H1 (cell line): ENCODE measurements at regions not wholly inside any gene's neighbourhood (a gene's known extent, or its start where the extent isn't known, plus 50 kb on each side); places are given as distances from the start of the nearest gene placed in this dataset.

Experiments used
- CTCF ChIA-PET: fragments of 300-600 bp; sonication (Branson Sonifier 250); formaldehyde crosslinking; loops from one replicate; lab custom pipeline; 2021; ENCODE audit not compliant: partially characterized antibody; lab: Charles Lee
- POLR2A ChIA-PET: fragments of 300-600 bp; sonication (Branson Sonifier 250); formaldehyde crosslinking; loops from one replicate; lab custom pipeline; 2021; ENCODE audit warnings: inconsistent platforms; ENCODE audit not compliant: partially characterized antibody; lab: Charles Lee
- DNase-seq, 2 experiments: peaks; one replicate each; pipeline versions ENCODE4 v3.0.0 to v3.0.0-alpha.2; 2010 to 2022; ENCODE audit warnings: low spot score in 2 of 2, low read depth in 1 of 2, mixed read lengths in 1 of 2
- FAIRE-seq: peaks from 2 replicates; lab custom pipeline; 2011; peaks lifted over from hg19 to GRCh38; lab: Jason Lieb, UNC
- H2AFZ ChIP-seq: 2 replicates; pipeline ENCODE4 v1.8.1; 2012; ENCODE audit warnings: low read length, inconsistent platforms
- H2AK5ac ChIP-seq: 2 replicates; pipeline ENCODE4 v1.6.1; 2013; ENCODE audit warnings: low read depth, low read length
- H2BK120ac ChIP-seq: replicated peaks from 2 replicates; pipeline ENCODE3; 2013; ENCODE audit warnings: low read depth, low read length, inconsistent platforms
- H2BK12ac ChIP-seq: 2 replicates; pipeline ENCODE4 v1.6.1; 2013; ENCODE audit warnings: low read depth, low read length
- H2BK15ac ChIP-seq: 2 replicates; pipeline ENCODE4 v1.6.1; 2013; ENCODE audit warnings: low read length
- H2BK20ac ChIP-seq: 2 replicates; pipeline ENCODE4 v1.6.1; 2013; ENCODE audit warnings: low read length
- H2BK5ac ChIP-seq: 2 replicates; pipeline ENCODE4 v1.6.1; 2013; ENCODE audit warnings: low read depth, low read length
- H3K14ac ChIP-seq: 2 replicates; pipeline ENCODE4 v1.6.1; 2013; ENCODE audit warnings: inconsistent platforms; ENCODE audit not compliant: insufficient read length
- H3K18ac ChIP-seq: 2 replicates; pipeline ENCODE4 v1.6.1; 2013; ENCODE audit warnings: low read length; ENCODE audit errors: extremely low read depth
- H3K23ac ChIP-seq: 2 replicates; pipeline ENCODE4 v1.6.1; 2013; ENCODE audit warnings: inconsistent platforms; ENCODE audit not compliant: insufficient read length
- H3K23me2 ChIP-seq: 2 replicates; pipeline ENCODE4 v1.6.1; 2013; ENCODE audit warnings: low read depth, low read length
- H3K27ac ChIP-seq: 2 replicates; pipeline ENCODE4 v1.6.1; 2011; ENCODE audit warnings: low read depth, low read length, inconsistent platforms
- H3K27me3 ChIP-seq, 4 experiments: replicated peaks in 1 of 4; 1 replicate in 1 of 4; 2 replicates in 3 of 4; pipeline versions ENCODE4 v1.6.1 to v1.8.1; 2011 to 2013; ENCODE audit warnings: low read length in 3 of 4, mild to moderate bottlenecking in 3 of 4, inconsistent platforms in 2 of 4, mixed read lengths in 2 of 4, moderate library complexity in 1 of 4; ENCODE audit not compliant: control insufficient read depth in 3 of 4, insufficient read depth in 3 of 4; ENCODE audit errors: extremely low read depth in 1 of 4
- H3K36me3 ChIP-seq, 4 experiments: 2 replicates each; pipeline versions ENCODE4 v1.6.1 to v1.8.1; 2011 to 2013; ENCODE audit warnings: mild to moderate bottlenecking in 4 of 4, low read length in 3 of 4, moderate library complexity in 2 of 4, control low read depth in 1 of 4, inconsistent platforms in 1 of 4; ENCODE audit not compliant: insufficient read depth in 4 of 4, control insufficient read depth in 2 of 4
- H3K4ac ChIP-seq: replicated peaks from 2 replicates; pipeline ENCODE3; 2013; ENCODE audit warnings: low read length, low read depth, mixed read lengths, inconsistent platforms; ENCODE audit not compliant: insufficient read length
- H3K4me1 ChIP-seq, 4 experiments: replicated peaks in 1 of 4; 1 replicate in 1 of 4; 2 replicates in 3 of 4; pipeline versions ENCODE4 v1.6.1 to v1.8.1; 2011 to 2013; ENCODE audit warnings: low read length in 3 of 4, inconsistent platforms in 2 of 4, mixed read lengths in 1 of 4; ENCODE audit not compliant: insufficient read depth in 4 of 4, control insufficient read depth in 3 of 4
- H3K4me2 ChIP-seq, 2 experiments: 2 replicates each; pipeline versions ENCODE4 v1.6.1 to v1.8.1; 2011 to 2013; ENCODE audit warnings: low read depth in 2 of 2, low read length in 2 of 2, control low read depth in 1 of 2, inconsistent platforms in 1 of 2, mild to moderate bottlenecking in 1 of 2; ENCODE audit not compliant: insufficient read depth in 1 of 2
- H3K4me3 ChIP-seq, 4 experiments: fragments of 200-600, 300-600 bp in 1 of 4; sonication (generic), shearing (Covaris generic), sonication (Bioruptor Twin) in 1 of 4; 2 replicates each; pipeline versions ENCODE4 v1.5.1 to v1.8.1; 2011 to 2016; ENCODE audit warnings: low read length in 4 of 4, low read depth in 3 of 4, control low read depth in 2 of 4, inconsistent platforms in 2 of 4, mild to moderate bottlenecking in 2 of 4, mixed read lengths in 1 of 4, moderate library complexity in 1 of 4; ENCODE audit not compliant: insufficient read depth in 2 of 4; ENCODE audit errors: extremely low read depth in 1 of 4
- H3K56ac ChIP-seq: replicated peaks from 2 replicates; pipeline ENCODE3; 2013; ENCODE audit warnings: low read depth, mild to moderate bottlenecking, mixed read lengths, low read length, inconsistent platforms; ENCODE audit not compliant: insufficient read length
- H3K79me1 ChIP-seq: 2 replicates; pipeline ENCODE4 v1.6.1; 2013; ENCODE audit warnings: low read depth, low read length, control low read depth
- H3K79me2 ChIP-seq, 2 experiments: 2 replicates each; pipeline versions ENCODE4 v1.6.1 to v1.8.1; 2012 to 2013; ENCODE audit warnings: low read length in 2 of 2, mild to moderate bottlenecking in 2 of 2, inconsistent platforms in 1 of 2; ENCODE audit not compliant: insufficient read depth in 2 of 2, control insufficient read depth in 1 of 2
- H3K9ac ChIP-seq, 4 experiments: replicated peaks in 1 of 4; 1 replicate in 1 of 4; 2 replicates in 3 of 4; pipeline versions ENCODE4 v1.6.1 to v1.8.1; 2011 to 2013; ENCODE audit warnings: low read depth in 3 of 4, low read length in 3 of 4, control low read depth in 2 of 4, mild to moderate bottlenecking in 2 of 4, moderate library complexity in 2 of 4, inconsistent platforms in 1 of 4; ENCODE audit errors: extremely low read depth in 1 of 4
- H3K9me3 ChIP-seq, 2 experiments: 2 replicates each; pipeline versions ENCODE4 v1.6.1 to v1.8.1; 2012 to 2013; ENCODE audit warnings: mild to moderate bottlenecking in 2 of 2, moderate library complexity in 2 of 2, control low read depth in 1 of 2, inconsistent platforms in 1 of 2, low read depth in 1 of 2, low read length in 1 of 2, mixed read lengths in 1 of 2; ENCODE audit not compliant: insufficient read depth in 2 of 2
- H4K20me1 ChIP-seq, 2 experiments: replicated peaks in 1 of 2; 2 replicates each; pipeline versions ENCODE3 to v1.8.1; 2011 to 2013; ENCODE audit warnings: inconsistent platforms in 2 of 2, low read length in 2 of 2, mild to moderate bottlenecking in 1 of 2; ENCODE audit not compliant: insufficient read depth in 2 of 2, control insufficient read depth in 1 of 2
- H4K5ac ChIP-seq: 2 replicates; pipeline ENCODE4 v1.6.1; 2013; ENCODE audit warnings: low read length, low read depth, mixed read lengths, inconsistent platforms; ENCODE audit not compliant: insufficient read length
- H4K8ac ChIP-seq: 2 replicates; pipeline ENCODE4 v1.8.0; 2013; ENCODE audit warnings: mild to moderate bottlenecking, moderate library complexity, low read length, inconsistent platforms; ENCODE audit not compliant: insufficient read depth; ENCODE audit errors: extremely low read depth
- H4K91ac ChIP-seq: replicated peaks from 2 replicates; pipeline ENCODE3; 2013; ENCODE audit warnings: low read length, mixed read lengths, inconsistent platforms; ENCODE audit not compliant: insufficient read length
- CTBP2 ChIP-seq: IDR thresholded peaks from 2 replicates; pipeline ENCODE4 v1.7.0; 2011; ENCODE audit warnings: borderline replicate concordance, mild to moderate bottlenecking, moderate library complexity, mixed read lengths, low read length; ENCODE audit not compliant: insufficient read depth, insufficient read length
- E2F6 ChIP-seq: IDR thresholded peaks from 2 replicates; pipeline ENCODE4 v1.6.1; 2012; ENCODE audit warnings: inconsistent platforms
- HDAC6 ChIP-seq: IDR thresholded peaks from one replicate; pipeline ENCODE4 v1.7.1; 2012; ENCODE audit warnings: low read depth, mild to moderate bottlenecking, inconsistent platforms, low read length, moderate library complexity
- MAX ChIP-seq: IDR thresholded peaks from 2 replicates; pipeline ENCODE4 v1.6.1; 2012; ENCODE audit warnings: inconsistent platforms
- POU5F1 ChIP-seq: IDR thresholded peaks from 2 replicates; pipeline ENCODE4 v1.6.1; 2011; ENCODE audit warnings: low read depth, mild to moderate bottlenecking, low read length, moderate library complexity
- WGBS, 2 experiments: shearing (Covaris generic) in 1 of 2; methylation state at CpG; one replicate each; pipeline versions ENCODE4 v1.1.6 to v1.1.7; 2013 to 2015; ENCODE audit warnings: low lambda C conversion rate in 2 of 2, mixed read lengths in 2 of 2, inconsistent platforms in 1 of 2, low coverage in 1 of 2, missing lambda C conversion rate in 1 of 2; ENCODE audit not compliant: insufficient replicate concordance in 2 of 2, insufficient coverage in 1 of 2, insufficient read length in 1 of 2; ENCODE audit errors: extremely low coverage in 1 of 2, missing lambda C conversion rate in 1 of 2; 5-methylcytosine and 5-hydroxymethylcytosine counted together

- Histone ChIP-seq H4K8ac (no peak overlapping the region), H2BK5ac (no peak overlapping the region), H2AK5ac (no peak overlapping the region), H3K4ac (no peak overlapping the region), H4K20me1 (no peaks in the 10 kb centered on the region), H2AFZ (peak overlapping the region; percentile 56; the same call in 1 of the 2 replicates), H3K18ac (no peak overlapping the region), H3K4me3 (no peak overlapping the region), H3K27ac (no peak overlapping the region), H3K4me1 (no peaks in the 10 kb centered on the region), H4K5ac (no peak overlapping the region), H3K4me2 (no peak overlapping the region), H3K9ac (no peak overlapping the region), H3K23me2 (peaks cover 1% of the 10 kb centered on the region; the same call in 1 of the 2 replicates), H2BK15ac (no peak overlapping the region), H3K56ac (no peak overlapping the region), H4K91ac (no peak overlapping the region), H3K36me3 (no peaks in the 10 kb centered on the region), H3K79me1 (no peaks in the 10 kb centered on the region), H2BK20ac (no peak overlapping the region), H3K23ac (no peak overlapping the region), H2BK12ac (no peak overlapping the region), H3K14ac (no peak overlapping the region), H3K9me3 (no peaks in the 10 kb centered on the region), H3K27me3 (no peaks in the 10 kb centered on the region), H2BK120ac (no peak overlapping the region), H3K79me2 (no peaks in the 10 kb centered on the region)
- FAIRE-seq (no peak), DNase-seq (peak in 1 of 2 experiments; percentile 21)
- POLR2A ChIA-PET = no interaction called here
- WGBS, 2 experiments = 81% methylated on average over 8 of the region's 8 CpGs; no CpG with 5 or more reads in 1 of the 2 experiments
- CTCF ChIA-PET = no interaction called here
- peak; percentile 39; the same call in 1 of the 2 replicates for TF ChIP-seq E2F6
- no peak for TF ChIP-seq POU5F1
- no peak for TF ChIP-seq CTBP2
- TF ChIP-seq MAX = peak; percentile 68
- TF ChIP-seq HDAC6 = no peak
These were observed 120.3 kb downstream of the GATA3 start for GRCh38 chr10:8174762-8175161.
